PFSK-1 (cell line): ENCODE measurements at regions not wholly inside any gene's neighbourhood (a gene's known extent, or its start where the extent isn't known, plus 50 kb on each side); places are given as distances from the start of the nearest gene placed in this dataset.

Experiments
- FOXP2 ChIP-seq: optimal IDR thresholded peaks from 2 replicates; pipeline ENCODE3; 2011; ENCODE audit warnings: borderline replicate concordance, control low read depth, inconsistent platforms; ENCODE audit not compliant: insufficient read depth; ENCODE audit errors: extremely low read length, extremely low read depth
- POLR2AphosphoS5 ChIP-seq: IDR thresholded peaks from 2 replicates; pipeline ENCODE4 v1.6.1; 2012; ENCODE audit warnings: low read depth, mild to moderate bottlenecking, control low read depth, low read length, moderate library complexity
- SIN3A ChIP-seq: IDR thresholded peaks from 2 replicates; pipeline ENCODE4 v1.6.1; 2012; ENCODE audit warnings: mild to moderate bottlenecking, low read length, moderate library complexity, borderline replicate concordance; ENCODE audit not compliant: insufficient read depth
- TAF1 ChIP-seq: IDR thresholded peaks from 2 replicates; pipeline ENCODE4 v1.6.1; 2012; ENCODE audit warnings: low read length, control low read depth, borderline replicate concordance; ENCODE audit not compliant: insufficient read depth
- TF ChIP-seq, protein P1 (sequence below), 2 experiments: IDR thresholded peaks; 2 replicates each; pipeline versions ENCODE4 v1.6.1 to v1.8.0; 2011 to 2012; ENCODE audit warnings: low read depth in 2 of 2, low read length in 2 of 2, control low read depth in 1 of 2, inconsistent platforms in 1 of 2, mild to moderate bottlenecking in 1 of 2, moderate library complexity in 1 of 2; ENCODE audit not compliant: insufficient read depth in 1 of 2

DNA sequence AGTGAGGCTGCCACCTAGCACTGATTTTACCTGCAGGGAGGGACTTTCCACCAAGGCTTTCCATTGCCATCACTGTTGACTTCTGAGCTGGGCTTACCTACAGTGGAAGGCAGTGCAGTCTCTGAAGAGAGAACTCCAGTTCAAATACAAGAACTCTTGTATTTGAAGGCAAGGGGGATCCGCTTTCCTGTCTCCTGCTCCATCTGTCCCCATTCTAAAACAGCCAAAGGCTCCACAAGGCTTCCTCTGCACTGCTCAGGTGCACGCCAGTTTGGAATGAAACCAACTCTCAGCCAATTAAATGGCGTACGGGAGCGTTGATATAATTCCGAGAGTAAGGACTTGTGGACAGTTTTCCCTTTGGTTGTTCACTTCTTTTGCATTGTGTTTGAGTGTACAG is 66.0 kb upstream of the CXCL14 start:
- no peak for TF ChIP-seq FOXP2
- no peak for TF ChIP-seq TAF1
- TF ChIP-seq SIN3A = no peak
- TF ChIP-seq POLR2AphosphoS5 = no peak
- TF ChIP-seq, protein P1, sequence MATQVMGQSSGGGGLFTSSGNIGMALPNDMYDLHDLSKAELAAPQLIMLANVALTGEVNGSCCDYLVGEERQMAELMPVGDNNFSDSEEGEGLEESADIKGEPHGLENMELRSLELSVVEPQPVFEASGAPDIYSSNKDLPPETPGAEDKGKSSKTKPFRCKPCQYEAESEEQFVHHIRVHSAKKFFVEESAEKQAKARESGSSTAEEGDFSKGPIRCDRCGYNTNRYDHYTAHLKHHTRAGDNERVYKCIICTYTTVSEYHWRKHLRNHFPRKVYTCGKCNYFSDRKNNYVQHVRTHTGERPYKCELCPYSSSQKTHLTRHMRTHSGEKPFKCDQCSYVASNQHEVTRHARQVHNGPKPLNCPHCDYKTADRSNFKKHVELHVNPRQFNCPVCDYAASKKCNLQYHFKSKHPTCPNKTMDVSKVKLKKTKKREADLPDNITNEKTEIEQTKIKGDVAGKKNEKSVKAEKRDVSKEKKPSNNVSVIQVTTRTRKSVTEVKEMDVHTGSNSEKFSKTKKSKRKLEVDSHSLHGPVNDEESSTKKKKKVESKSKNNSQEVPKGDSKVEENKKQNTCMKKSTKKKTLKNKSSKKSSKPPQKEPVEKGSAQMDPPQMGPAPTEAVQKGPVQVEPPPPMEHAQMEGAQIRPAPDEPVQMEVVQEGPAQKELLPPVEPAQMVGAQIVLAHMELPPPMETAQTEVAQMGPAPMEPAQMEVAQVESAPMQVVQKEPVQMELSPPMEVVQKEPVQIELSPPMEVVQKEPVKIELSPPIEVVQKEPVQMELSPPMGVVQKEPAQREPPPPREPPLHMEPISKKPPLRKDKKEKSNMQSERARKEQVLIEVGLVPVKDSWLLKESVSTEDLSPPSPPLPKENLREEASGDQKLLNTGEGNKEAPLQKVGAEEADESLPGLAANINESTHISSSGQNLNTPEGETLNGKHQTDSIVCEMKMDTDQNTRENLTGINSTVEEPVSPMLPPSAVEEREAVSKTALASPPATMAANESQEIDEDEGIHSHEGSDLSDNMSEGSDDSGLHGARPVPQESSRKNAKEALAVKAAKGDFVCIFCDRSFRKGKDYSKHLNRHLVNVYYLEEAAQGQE (IDR thresholded peaks at IDR 0.05; ENCODE audit: insufficient read depth in 1 of 2, low read depth in 2 of 2, low read length in 2 of 2) = no peak

DNA sequence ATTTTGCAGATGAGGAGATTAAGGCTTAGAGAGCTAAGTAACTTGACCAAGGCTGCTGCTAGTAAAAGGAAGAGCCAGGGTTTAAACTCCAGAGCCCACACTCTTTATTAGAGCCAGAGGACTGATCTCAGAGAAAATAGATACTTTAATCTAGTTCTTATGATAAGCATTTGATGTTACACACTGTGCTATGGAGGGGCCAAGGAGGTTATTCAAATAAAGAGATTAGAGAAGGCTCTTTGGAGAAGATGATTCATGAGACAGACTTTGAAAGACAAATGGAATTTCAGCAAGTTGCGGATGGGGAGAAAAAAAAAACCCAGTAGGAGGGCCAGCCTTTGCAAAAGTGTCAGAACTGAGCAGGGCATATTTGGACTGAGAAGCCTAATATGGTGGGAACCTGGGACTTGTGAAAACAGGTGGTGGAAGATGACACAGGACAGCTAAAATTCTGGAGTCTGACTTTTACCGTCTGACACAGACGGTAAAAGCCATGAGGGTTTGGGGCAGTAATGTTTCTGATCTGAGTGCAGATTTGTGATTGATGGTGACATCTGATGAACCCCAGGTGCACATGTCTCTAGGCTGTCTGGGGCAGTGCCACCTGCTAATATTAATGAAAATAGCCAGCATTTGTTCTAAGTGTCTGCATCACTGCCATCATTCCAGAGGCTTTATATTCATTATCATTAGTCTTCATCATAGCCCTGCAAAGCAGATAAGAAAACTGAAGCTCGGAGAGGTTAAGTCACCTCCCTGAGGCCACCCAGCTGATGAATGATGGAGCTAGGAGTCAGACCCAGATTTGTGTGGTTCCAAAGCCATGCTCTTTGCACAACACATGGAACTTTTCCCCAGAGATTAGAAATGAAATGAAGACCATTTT is 65.3 kb upstream of the CXCL14 start:
- TF ChIP-seq, protein P1 (IDR thresholded peaks at IDR 0.05; ENCODE audit: insufficient read depth in 1 of 2, low read depth in 2 of 2, low read length in 2 of 2) = no peak
- TF ChIP-seq SIN3A = no peak
- TF ChIP-seq FOXP2 = no peak
- no peak for TF ChIP-seq POLR2AphosphoS5
- TF ChIP-seq TAF1 = no peak

DNA sequence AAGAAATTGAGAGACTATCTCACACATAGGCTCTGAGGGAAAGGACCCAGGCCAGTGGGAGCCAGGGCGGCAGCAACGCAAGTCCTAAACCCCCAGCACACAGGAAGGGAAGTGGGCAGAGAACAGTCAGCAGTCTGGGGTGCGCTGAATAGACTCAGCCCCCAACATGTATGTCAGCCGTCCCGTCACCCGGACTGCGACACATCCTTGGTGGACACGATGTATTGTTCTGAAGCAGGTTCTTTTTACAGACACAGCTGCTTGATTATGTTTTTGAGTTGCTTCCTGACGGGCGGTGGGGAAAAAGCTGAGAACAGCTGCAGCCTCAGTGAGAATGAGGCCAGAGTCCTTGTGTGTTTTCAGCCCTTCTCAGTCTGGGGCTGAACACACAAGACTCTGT is 64.1 kb upstream of the CXCL14 start:
- TF ChIP-seq, protein P1 (IDR thresholded peaks at IDR 0.05; ENCODE audit: insufficient read depth in 1 of 2, low read depth in 2 of 2, low read length in 2 of 2) = no peak
- TF ChIP-seq SIN3A = no peak
- no peak for TF ChIP-seq POLR2AphosphoS5
- no peak for TF ChIP-seq FOXP2
- TF ChIP-seq TAF1 = no peak

DNA sequence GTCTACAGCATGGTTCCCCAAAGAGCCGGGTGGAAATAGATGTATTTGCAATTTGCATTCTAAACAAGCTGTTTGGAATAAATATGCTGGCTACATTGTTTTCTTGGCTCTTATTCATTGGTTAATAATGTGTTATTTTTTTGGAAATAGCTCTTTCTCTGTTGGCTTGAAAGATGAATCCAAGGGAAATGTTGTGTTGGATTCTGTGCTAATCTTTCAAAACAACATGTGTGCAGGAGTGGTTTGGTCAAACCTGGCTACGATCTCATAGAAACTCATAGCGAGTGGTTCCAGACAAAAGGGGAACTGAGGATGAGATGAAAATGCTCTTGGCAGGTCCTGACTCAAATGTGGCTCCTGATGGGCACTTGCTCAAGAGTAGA is 63.7 kb upstream of the CXCL14 start:
- no peak for TF ChIP-seq TAF1
- TF ChIP-seq, protein P1 (IDR thresholded peaks at IDR 0.05; ENCODE audit: insufficient read depth in 1 of 2, low read depth in 2 of 2, low read length in 2 of 2) = no peak
